ENCODE measurements at regions not wholly inside any gene's neighbourhood (a gene's known extent, or its start where the extent isn't known, plus 50 kb on each side); places are given as distances from the start of the nearest gene placed in this dataset.

GRCh38 chr10:32180390-32181280, 124.4 kb upstream of the KIF5B start:
- Histone ChIP-seq H3K79me2 (ENCODE audit: insufficient read depth, low read length) (no peaks in the 10 kb centered on the region), H3K9ac (ENCODE audit: insufficient read depth, low read depth, low read length) (no peak overlapping the region), H3K9me3 (ENCODE audit: low read length) (no peaks in the 10 kb centered on the region), H3K4me1 (ENCODE audit: insufficient read depth, low read length) (no peaks in the 10 kb centered on the region; the same call in 1 of the 2 replicates), H3K27ac (ENCODE audit: extremely low read length, insufficient read depth, low read length) (no peak overlapping the region), H3K4me3 (replicated peaks in 1 of 3; ENCODE audit: insufficient read depth in 1 of 3, low read depth in 2 of 3, low read length in 3 of 3) (no peak overlapping the region), H2AFZ (ENCODE audit: low read length) (no peak overlapping the region), H4K20me1 (ENCODE audit: insufficient read depth, low read length) (no peaks in the 10 kb centered on the region), H3K36me3 (replicated peaks in 1 of 2; ENCODE audit: control insufficient read depth in 1 of 2, insufficient read depth in 2 of 2, low read length in 2 of 2) (no peaks in the 10 kb centered on the region), H3K27me3 (ENCODE audit: control insufficient read depth in 1 of 2, insufficient read depth in 2 of 2, low read length in 2 of 2) (no peaks in the 10 kb centered on the region), H3K4me2 (ENCODE audit: low read depth, low read length) (no peak overlapping the region)
- WGBS (ENCODE audit: low lambda C conversion rate), result 79% methylated on average over 18 of the region's 18 CpGs
- ATAC-seq (no peak), DNase-seq (ENCODE audit: low spot score) (no peak), FAIRE-seq (no peak)
- in situ Hi-C loops (cut with HindIII; ENCODE audit: extremely low pct_ligation_motif_present, low pct_unique_long_range_greater_than_20kb), result no loop called here
- ChIA-PET CTCF (ENCODE audit: low intra/inter-chr PET ratio, low total read pairs) (no interaction called here), POLR2A (no interaction called here)
- intact Hi-C loops (cut with micrococcal nuclease; ENCODE audit: unreplicated experiment), result no loop called here
- TF ChIP-seq TBX3 (IDR thresholded peaks at IDR 0.05; ENCODE audit: borderline replicate concordance) (no peak), SRF (IDR thresholded peaks at IDR 0.05; ENCODE audit: low read depth, low read length) (no peak), TSC22D2 (CRISPR knock-in tag; IDR thresholded peaks at IDR 0.05; ENCODE audit: borderline replicate concordance) (no peak), ATF7-NPFF (CRISPR knock-in tag; IDR thresholded peaks at IDR 0.05; ENCODE audit: low read depth) (no peak), ZMYM2 (CRISPR knock-in tag; IDR thresholded peaks at IDR 0.05) (no peak), ZNF772 (CRISPR knock-in tag; IDR thresholded peaks at IDR 0.05) (no peak), RELA (CRISPR knock-in tag; IDR thresholded peaks at IDR 0.05) (no peak), AHR (CRISPR knock-in tag; IDR thresholded peaks at IDR 0.05) (no peak), HNRNPK (IDR thresholded peaks at IDR 0.05; ENCODE audit: low read depth, low read length, poor library complexity, severe bottlenecking) (no peak), SMAD9 (CRISPR knock-in tag; IDR thresholded peaks at IDR 0.05) (no peak), JUNB (CRISPR knock-in tag; IDR thresholded peaks at IDR 0.05; ENCODE audit: borderline replicate concordance) (no peak), KLF12 (CRISPR knock-in tag; IDR thresholded peaks at IDR 0.05; ENCODE audit: borderline replicate concordance) (no peak), REPIN1 (CRISPR knock-in tag; IDR thresholded peaks at IDR 0.05; ENCODE audit: borderline replicate concordance, low read depth) (no peak)
- TF ChIP-seq, protein P1, sequence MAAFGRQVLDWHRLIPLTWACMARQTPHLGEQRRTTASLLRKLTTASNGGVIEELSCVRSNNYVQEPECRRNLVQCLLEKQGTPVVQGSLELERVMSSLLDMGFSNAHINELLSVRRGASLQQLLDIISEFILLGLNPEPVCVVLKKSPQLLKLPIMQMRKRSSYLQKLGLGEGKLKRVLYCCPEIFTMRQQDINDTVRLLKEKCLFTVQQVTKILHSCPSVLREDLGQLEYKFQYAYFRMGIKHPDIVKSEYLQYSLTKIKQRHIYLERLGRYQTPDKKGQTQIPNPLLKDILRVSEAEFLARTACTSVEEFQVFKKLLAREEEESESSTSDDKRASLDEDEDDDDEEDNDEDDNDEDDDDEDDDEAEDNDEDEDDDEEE (CRISPR knock-in tag; IDR thresholded peaks at IDR 0.05), result no peak
- BruUV-seq (replicated peaks), result no TSS peak
